ENCODE measurements at regions not wholly inside any gene's neighbourhood (a gene's known extent, or its start where the extent isn't known, plus 50 kb on each side); places are given as distances from the start of the nearest gene placed in this dataset.
A peak's percentile ranks its signal among the peaks of the same experiment; 100 is the strongest.

DNA sequence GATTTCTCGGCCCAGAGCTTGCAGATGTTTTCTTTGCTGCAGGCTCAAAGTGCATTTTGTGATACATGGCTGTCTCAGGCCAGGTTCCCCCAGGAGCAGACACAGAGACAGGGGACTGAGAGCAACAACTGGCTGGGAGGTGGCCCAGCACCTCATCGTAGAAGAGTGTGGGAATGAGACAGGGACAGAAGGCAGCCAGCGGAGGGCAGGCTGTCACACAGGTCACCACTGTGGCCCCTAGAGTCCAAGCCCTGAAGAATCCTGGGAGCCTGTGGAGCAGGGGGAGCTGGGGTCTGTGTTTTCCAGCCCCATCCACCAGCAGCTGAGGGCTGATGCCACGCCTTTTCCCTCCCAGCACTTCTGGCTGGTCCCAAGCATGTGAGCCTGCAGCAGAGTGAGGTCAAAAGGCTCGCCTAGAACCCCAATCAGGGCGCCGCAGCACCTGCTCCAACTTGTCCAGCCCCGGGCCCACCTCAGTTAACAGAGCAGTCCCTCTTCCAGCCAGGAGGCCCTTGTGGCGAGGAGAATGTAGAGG, 723.8 kb downstream of the UQCRFS1 start:
- Histone ChIP-seq H3K27ac (peak overlapping the region; percentile 91), H3K27me3 (no peaks in the 10 kb centered on the region), H3K4me1 (peaks cover 64% of the 10 kb centered on the region), H3K36me3 (no peaks in the 10 kb centered on the region), H3K4me3 (no peak overlapping the region), H3K9ac (no peak overlapping the region; the same call in 1 of the 2 replicates), H3K9me3 (no peaks in the 10 kb centered on the region), H3K4me2 (peak overlapping the region; percentile 87), H4K20me1 (no peaks in the 10 kb centered on the region)
- no peak for TF ChIP-seq Cebpa-rat (IDR thresholded peaks at IDR 0.05)

- H3K27me3 ChIP-seq: no peaks in the 10 kb centered on the region
- H3K4me2 ChIP-seq: peak overlapping the region; percentile 87
- H3K36me3 ChIP-seq: no peaks in the 10 kb centered on the region
These were observed 725.0 kb downstream of the UQCRFS1 start for GRCh38 chr19:28487999-28488398.

DNA sequence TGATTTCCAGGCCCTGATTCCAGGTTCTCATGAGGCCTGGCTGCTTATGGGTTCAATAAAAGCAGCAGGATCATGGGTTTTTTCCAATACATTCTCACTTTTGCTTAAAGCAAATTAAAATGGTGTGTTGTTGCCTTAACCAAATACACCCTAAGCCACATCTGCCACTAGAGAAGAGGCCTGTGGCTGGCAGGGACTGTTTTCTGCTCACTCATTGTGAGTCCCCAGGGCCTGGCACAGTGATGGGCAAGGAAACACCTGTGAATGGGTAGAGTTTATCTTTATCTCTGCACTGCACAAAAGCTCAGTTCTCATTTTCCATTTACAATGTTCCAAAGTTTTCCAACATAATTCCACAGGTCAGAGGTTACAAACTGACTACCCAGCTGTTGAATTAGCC, 726.0 kb downstream of the UQCRFS1 start:
- Histone ChIP-seq H3K4me1 (peaks cover 85% of the 10 kb centered on the region), H3K27me3 (no peaks in the 10 kb centered on the region), H3K4me2 (peak overlapping the region; percentile 87), H3K27ac (peak overlapping the region; percentile 91), H3K4me3 (peak overlapping the region; percentile 12; the same call in 1 of the 2 replicates), H3K9me3 (no peaks in the 10 kb centered on the region), H3K36me3 (no peaks in the 10 kb centered on the region), H4K20me1 (no peaks in the 10 kb centered on the region), H3K9ac (peak overlapping the region; percentile 74; the same call in 1 of the 2 replicates)
- no peak for TF ChIP-seq Cebpa-rat (IDR thresholded peaks at IDR 0.05)

More at GRCh38 chr19:28487999-28488398, 725.0 kb downstream of the UQCRFS1 start:
- H3K9ac ChIP-seq: peak overlapping the region; percentile 17; the same call in 1 of the 2 replicates
- H4K20me1 ChIP-seq: no peaks in the 10 kb centered on the region
- no peaks in the 10 kb centered on the region for H3K9me3 ChIP-seq
- TF ChIP-seq Cebpa-rat (IDR thresholded peaks at IDR 0.05): no peak
- no peak overlapping the region for H3K4me3 ChIP-seq
- peaks cover 76% of the 10 kb centered on the region for H3K4me1 ChIP-seq
- H3K27ac ChIP-seq: peak overlapping the region; percentile 91

GRCh38 chr19:28486473-28486872, 726.5 kb downstream of the UQCRFS1 start:
- H3K27me3 ChIP-seq: no peaks in the 10 kb centered on the region
- H3K4me3 ChIP-seq: peak overlapping the region; percentile 12; the same call in 1 of the 2 replicates
- H3K4me2 ChIP-seq: peak overlapping the region; percentile 87
- no peaks in the 10 kb centered on the region for H3K9me3 ChIP-seq
- H3K27ac ChIP-seq: peak overlapping the region; percentile 91
- H3K36me3 ChIP-seq: no peaks in the 10 kb centered on the region
- no peak for TF ChIP-seq Cebpa-rat (IDR thresholded peaks at IDR 0.05)
- peak overlapping the region; percentile 74; the same call in 1 of the 2 replicates for H3K9ac ChIP-seq
- H4K20me1 ChIP-seq: no peaks in the 10 kb centered on the region
- H3K4me1 ChIP-seq: peaks cover 90% of the 10 kb centered on the region

DNA sequence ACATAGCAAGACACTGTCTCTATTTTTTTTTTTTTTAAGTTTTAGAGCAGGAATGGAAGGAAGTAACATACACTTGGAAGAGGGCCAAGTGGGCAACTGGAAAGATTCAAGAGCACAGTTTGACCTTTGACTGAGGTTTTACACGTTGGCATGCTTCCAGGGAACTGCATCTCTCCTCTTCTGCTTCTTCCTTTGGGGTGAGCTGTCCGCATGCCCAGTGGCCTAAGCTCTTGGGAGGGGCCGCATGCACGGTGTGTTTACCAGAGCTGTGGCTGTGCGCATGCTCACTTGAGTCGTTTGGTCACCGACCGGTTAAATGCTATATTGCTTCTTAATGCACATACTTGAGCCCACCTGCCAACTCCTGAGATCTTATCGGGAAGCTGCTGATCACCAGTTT, 727.7 kb downstream of the UQCRFS1 start:
- H3K4me2 ChIP-seq: peak overlapping the region; percentile 87
- H3K36me3 ChIP-seq: no peaks in the 10 kb centered on the region
- H3K9ac ChIP-seq: no peak overlapping the region
- H3K9me3 ChIP-seq: peaks cover 4% of the 10 kb centered on the region; the same call in 1 of the 2 replicates
- peak overlapping the region; percentile 91 for H3K27ac ChIP-seq
- no peak overlapping the region for H3K4me3 ChIP-seq
- no peaks in the 10 kb centered on the region for H3K27me3 ChIP-seq
- H4K20me1 ChIP-seq: no peaks in the 10 kb centered on the region
- TF ChIP-seq Cebpa-rat (IDR thresholded peaks at IDR 0.05): no peak
- peaks cover 96% of the 10 kb centered on the region for H3K4me1 ChIP-seq

DNA sequence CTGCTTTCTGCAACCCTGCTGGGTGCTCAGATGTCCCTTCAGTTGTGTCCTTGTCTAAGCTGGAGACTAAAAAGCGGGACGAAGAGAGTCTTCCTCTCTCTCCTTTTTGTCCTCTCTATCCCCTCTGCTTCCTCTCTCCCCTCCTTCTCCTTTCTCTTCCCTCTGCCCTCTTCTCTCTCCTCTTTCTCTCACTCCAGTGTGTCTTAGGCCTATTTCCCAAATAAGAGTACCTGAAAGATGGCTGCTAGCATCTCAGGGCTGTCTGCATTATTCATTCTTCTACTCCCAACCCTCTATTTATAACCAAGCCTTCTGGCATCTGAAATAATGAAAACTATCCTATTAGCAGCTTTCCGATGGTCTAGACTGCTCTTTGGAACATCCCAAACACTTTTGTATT, 729.8 kb downstream of the UQCRFS1 start:
- no peak overlapping the region for H3K4me3 ChIP-seq
- no peak for TF ChIP-seq Cebpa-rat (IDR thresholded peaks at IDR 0.05)
- H3K9ac ChIP-seq: no peak overlapping the region
- H3K27me3 ChIP-seq: no peaks in the 10 kb centered on the region
- H3K4me2 ChIP-seq: peak overlapping the region; percentile 53
- no peaks in the 10 kb centered on the region for H4K20me1 ChIP-seq
- H3K36me3 ChIP-seq: no peaks in the 10 kb centered on the region
- H3K9me3 ChIP-seq: peaks cover 15% of the 10 kb centered on the region; the same call in 1 of the 2 replicates
- H3K4me1 ChIP-seq: peaks cover 75% of the 10 kb centered on the region
- H3K27ac ChIP-seq: peak overlapping the region; percentile 42

DNA sequence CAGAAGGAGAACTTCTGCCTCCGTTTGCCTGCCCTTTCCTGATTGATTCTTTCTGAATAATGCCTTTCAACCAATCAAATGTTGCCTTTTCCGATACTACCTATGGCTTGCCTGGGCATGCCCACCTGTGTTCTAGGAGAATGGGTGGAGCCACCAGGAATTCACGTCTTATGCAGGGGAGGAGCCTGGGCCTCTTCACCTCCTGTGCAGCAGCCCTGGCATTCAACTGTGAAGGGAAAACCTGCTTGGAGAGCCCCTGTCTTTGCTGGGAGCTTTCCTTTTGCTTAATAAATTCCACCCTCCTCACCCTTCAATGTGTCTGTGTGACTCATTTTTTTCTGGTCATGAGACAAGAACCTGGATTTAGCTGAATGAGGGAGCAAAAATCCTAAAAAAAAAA, 730.7 kb downstream of the UQCRFS1 start:
- Histone ChIP-seq H3K4me2 (peak overlapping the region; percentile 73; the same call in 1 of the 2 replicates), H3K36me3 (no peaks in the 10 kb centered on the region), H3K27me3 (no peaks in the 10 kb centered on the region), H3K27ac (no peak overlapping the region), H3K9ac (no peak overlapping the region), H4K20me1 (no peaks in the 10 kb centered on the region), H3K4me3 (no peak overlapping the region), H3K4me1 (peaks cover 65% of the 10 kb centered on the region), H3K9me3 (peaks cover 15% of the 10 kb centered on the region; the same call in 1 of the 2 replicates)
- no peak for TF ChIP-seq Cebpa-rat (IDR thresholded peaks at IDR 0.05)

DNA sequence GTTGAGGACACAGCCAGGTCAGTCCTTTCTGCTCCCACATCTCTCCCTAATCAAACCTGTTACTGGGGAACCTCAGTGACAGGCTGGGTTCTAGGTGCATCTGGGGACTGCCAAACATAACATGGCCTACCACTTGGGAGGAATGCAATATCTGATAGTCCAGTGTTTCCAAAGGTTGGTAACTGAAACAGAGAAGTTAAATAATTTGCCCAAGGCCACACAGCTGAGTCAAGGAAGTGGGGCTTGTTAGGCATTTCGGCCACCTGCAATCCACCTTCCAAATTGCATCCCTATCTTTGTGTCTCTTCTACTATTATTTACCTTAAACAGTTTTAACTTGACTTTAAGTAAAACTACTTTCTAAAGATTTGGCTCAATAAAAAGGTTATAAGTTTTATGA, 731.3 kb downstream of the UQCRFS1 start:
- Histone ChIP-seq H3K36me3 (no peaks in the 10 kb centered on the region), H3K27ac (peak overlapping the region; percentile 36; the same call in 1 of the 2 replicates), H4K20me1 (no peaks in the 10 kb centered on the region), H3K27me3 (no peaks in the 10 kb centered on the region), H3K4me3 (no peak overlapping the region), H3K4me2 (peak overlapping the region; percentile 73), H3K9ac (no peak overlapping the region), H3K4me1 (peaks cover 60% of the 10 kb centered on the region), H3K9me3 (peaks cover 15% of the 10 kb centered on the region; the same call in 1 of the 2 replicates)
- no peak for TF ChIP-seq Cebpa-rat (IDR thresholded peaks at IDR 0.05)

DNA sequence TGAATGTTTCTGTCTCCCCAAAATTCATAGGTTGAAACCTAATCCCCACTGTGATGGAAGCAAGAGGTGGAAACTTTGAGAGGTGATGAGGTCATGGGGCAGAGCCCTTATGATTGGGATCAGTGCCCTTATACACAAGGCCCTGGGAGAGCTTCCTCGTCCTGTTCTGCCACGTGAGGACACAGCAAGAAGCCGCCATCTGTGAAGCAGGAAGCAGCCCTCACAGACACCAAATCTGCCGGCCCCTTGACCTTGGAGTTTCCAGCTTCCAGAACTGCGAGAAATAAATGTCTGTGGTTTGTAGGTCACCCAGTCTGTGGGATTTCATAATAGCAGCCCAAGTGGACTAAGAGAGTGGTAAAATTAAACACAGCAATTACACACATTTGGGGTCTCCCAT, 737.4 kb downstream of the UQCRFS1 start:
- Histone ChIP-seq H3K9me3 (peaks cover 13% of the 10 kb centered on the region; the same call in 1 of the 2 replicates), H4K20me1 (no peaks in the 10 kb centered on the region), H3K4me1 (peaks cover 43% of the 10 kb centered on the region), H3K36me3 (no peaks in the 10 kb centered on the region), H3K4me2 (peak overlapping the region; percentile 32), H3K27ac (no peak overlapping the region), H3K4me3 (no peak overlapping the region), H3K27me3 (no peaks in the 10 kb centered on the region), H3K9ac (no peak overlapping the region)
- no peak for TF ChIP-seq Cebpa-rat (IDR thresholded peaks at IDR 0.05)

- no peaks in the 10 kb centered on the region for H3K9me3 ChIP-seq
- no peak for TF ChIP-seq Cebpa-rat (IDR thresholded peaks at IDR 0.05)
- H4K20me1 ChIP-seq: no peaks in the 10 kb centered on the region
- no peak overlapping the region for H3K4me3 ChIP-seq
- no peaks in the 10 kb centered on the region for H3K36me3 ChIP-seq
- peak overlapping the region; percentile 49 for H3K4me2 ChIP-seq
- H3K4me1 ChIP-seq: peaks cover 69% of the 10 kb centered on the region
- no peak overlapping the region for H3K27ac ChIP-seq
- H3K9ac ChIP-seq: no peak overlapping the region
- H3K27me3 ChIP-seq: no peaks in the 10 kb centered on the region
These were observed 740.1 kb downstream of the UQCRFS1 start for GRCh38 chr19:28472843-28473242.
